Left ventricle myocardium inferior (tissue), 1 donor: ENCODE measurements at regions not wholly inside any gene's neighbourhood (a gene's known extent, or its start where the extent isn't known, plus 50 kb on each side); places are given as distances from the start of the nearest gene placed in this dataset.
A peak's percentile ranks its signal among the peaks of the same experiment; 100 is the strongest.
"Not testable (repeated sequence)": the region's sequence is repeated elsewhere in the genome, so short reads cannot be mapped to it uniquely, and the experiment has no call there.

Source experiments
- DNase-seq: peaks from one replicate; pipeline ENCODE4 v3.0.0-alpha.2; 2020
- H3K27ac ChIP-seq: fragments of 200-600 bp; replicated peaks from 2 replicates; pipeline ENCODE4 v1.8.0; 2021
- H3K27me3 ChIP-seq: fragments of 200-600 bp; 2 replicates; pipeline ENCODE4 v1.8.0; 2021; ENCODE audit warnings: low read depth
- H3K36me3 ChIP-seq: fragments of 200-600 bp; 2 replicates; pipeline ENCODE4 v1.8.0; 2021
- H3K4me1 ChIP-seq: fragments of 200-600 bp; 2 replicates; pipeline ENCODE4 v1.8.0; 2021
- H3K4me3 ChIP-seq: fragments of 200-600 bp; 2 replicates; pipeline ENCODE4 v1.8.0; 2021; ENCODE audit warnings: mild to moderate bottlenecking, moderate library complexity
- H3K9me3 ChIP-seq: fragments of 200-600 bp; replicated peaks from 2 replicates; pipeline ENCODE4 v1.8.0; 2021
- intact Hi-C: fragments of 100-400 bp; cut with micrococcal nuclease; formaldehyde crosslinking; loops from one replicate; pipeline ENCODE4 v1.11.0; 2022
- TF ChIP-seq, protein P1 (sequence below): fragments of 200-600 bp; IDR thresholded peaks from 2 replicates; pipeline ENCODE4 v1.8.0; 2021; ENCODE audit warnings: antibody characterized with exemption, mild to moderate bottlenecking, borderline replicate concordance
- donor health status: DM: no; HTN: yes; CAD: no; lungs with severe emphysema.

DNA sequence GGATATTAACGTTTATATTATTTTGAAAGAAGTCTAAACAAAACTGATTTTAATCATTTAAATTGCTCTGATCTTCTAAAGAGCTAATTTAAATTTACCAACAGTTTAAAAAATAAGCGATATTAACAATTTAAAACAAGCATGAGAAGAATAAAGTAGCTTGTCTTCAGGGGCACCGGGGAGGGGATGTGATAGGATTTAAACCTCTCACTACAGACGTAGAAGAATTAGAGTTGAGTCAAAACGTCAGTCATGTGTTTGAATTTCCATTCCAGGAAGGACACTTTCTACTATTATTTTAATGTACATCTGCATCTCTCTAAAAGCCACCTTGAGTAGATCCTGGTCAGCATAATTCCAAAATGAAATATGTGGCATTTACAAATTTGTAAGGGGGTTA, 58.2 kb upstream of the TPTE start:
- TF ChIP-seq, protein P1, sequence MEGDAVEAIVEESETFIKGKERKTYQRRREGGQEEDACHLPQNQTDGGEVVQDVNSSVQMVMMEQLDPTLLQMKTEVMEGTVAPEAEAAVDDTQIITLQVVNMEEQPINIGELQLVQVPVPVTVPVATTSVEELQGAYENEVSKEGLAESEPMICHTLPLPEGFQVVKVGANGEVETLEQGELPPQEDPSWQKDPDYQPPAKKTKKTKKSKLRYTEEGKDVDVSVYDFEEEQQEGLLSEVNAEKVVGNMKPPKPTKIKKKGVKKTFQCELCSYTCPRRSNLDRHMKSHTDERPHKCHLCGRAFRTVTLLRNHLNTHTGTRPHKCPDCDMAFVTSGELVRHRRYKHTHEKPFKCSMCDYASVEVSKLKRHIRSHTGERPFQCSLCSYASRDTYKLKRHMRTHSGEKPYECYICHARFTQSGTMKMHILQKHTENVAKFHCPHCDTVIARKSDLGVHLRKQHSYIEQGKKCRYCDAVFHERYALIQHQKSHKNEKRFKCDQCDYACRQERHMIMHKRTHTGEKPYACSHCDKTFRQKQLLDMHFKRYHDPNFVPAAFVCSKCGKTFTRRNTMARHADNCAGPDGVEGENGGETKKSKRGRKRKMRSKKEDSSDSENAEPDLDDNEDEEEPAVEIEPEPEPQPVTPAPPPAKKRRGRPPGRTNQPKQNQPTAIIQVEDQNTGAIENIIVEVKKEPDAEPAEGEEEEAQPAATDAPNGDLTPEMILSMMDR, result no peak
- no peak overlapping the region for H3K27ac ChIP-seq
- no peak for DNase-seq
- no peaks in the 10 kb centered on the region for H3K4me1 ChIP-seq
- H3K4me3 ChIP-seq, result no peak overlapping the region
- intact Hi-C loops, result no loop called here
- H3K36me3 ChIP-seq, result no peaks in the 10 kb centered on the region
- H3K9me3 ChIP-seq, result peaks cover 19% of the 10 kb centered on the region
- H3K27me3 ChIP-seq, result no peaks in the 10 kb centered on the region

DNA sequence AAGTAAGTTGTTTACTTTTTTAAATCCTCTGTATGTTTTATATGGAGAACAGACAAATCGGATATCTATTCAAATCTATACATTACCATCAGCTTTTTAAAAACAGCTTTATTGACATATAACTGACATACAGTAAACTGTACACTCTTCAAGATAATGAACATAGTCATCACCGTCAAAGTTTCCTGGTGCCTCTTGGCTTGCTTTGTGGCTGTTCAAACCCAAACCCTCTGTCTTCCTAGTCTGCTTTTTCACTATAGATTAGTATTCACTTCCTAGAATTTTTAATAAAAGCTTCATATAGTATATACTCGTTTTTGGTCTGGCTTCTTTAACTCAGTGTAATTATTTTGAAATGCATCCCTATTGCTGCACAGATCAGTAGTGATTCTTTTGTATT, 56.4 kb upstream of the TPTE start:
- no peak for DNase-seq
- H3K27me3 ChIP-seq, result no peaks in the 10 kb centered on the region
- no peaks in the 10 kb centered on the region for H3K4me1 ChIP-seq
- peaks cover 21% of the 10 kb centered on the region for H3K9me3 ChIP-seq
- intact Hi-C loops, result no loop called here
- no peaks in the 10 kb centered on the region for H3K36me3 ChIP-seq
- TF ChIP-seq, protein P1, result no peak
- H3K27ac ChIP-seq, result no peak overlapping the region
- H3K4me3 ChIP-seq, result no peak overlapping the region

DNA sequence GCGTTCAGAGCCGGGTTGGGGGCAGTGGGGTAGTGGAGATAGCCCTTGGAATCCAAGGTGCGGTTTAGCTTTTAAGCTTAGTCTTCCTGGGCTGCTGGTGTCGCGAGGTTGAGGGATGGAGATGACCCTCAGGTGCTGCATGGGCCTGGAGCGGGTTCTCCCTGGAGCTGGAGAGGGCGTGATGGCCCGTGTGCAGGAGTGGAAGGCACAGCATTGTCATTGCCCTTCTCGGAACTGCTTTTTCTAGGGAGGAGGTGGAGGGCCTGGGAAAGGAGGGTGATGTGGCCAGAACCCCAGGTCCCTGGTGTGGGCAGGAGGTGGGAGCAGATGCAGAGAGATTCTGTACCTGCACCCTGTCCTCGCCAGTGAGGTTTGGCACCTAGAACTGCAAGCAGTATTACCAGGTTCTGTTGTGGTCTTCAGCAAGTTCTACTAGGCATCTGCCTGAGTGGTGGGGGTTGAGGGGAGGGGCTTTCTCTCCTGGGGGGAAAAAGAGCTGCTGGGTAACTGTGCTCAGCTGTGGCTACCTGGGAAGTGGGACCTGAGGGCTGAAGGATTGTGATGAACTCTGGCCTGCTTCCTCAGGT, 55.8 kb upstream of the TPTE start:
- H3K4me1 ChIP-seq, H3K36me3 ChIP-seq, intact Hi-C loops, H3K4me3 ChIP-seq, H3K27me3 ChIP-seq, H3K27ac ChIP-seq: not testable (repeated sequence)
- peak; percentile 23 for DNase-seq
- H3K9me3 ChIP-seq, result peaks cover 21% of the 10 kb centered on the region

- DNase-seq, result no peak
- TF ChIP-seq, protein P1, result no peak
- Histone ChIP-seq H3K9me3 (peaks cover 21% of the 10 kb centered on the region), H3K4me1 (no peaks in the 10 kb centered on the region), H3K27ac (no peak overlapping the region), H3K36me3 (no peaks in the 10 kb centered on the region), H3K4me3 (no peak overlapping the region), H3K27me3 (no peaks in the 10 kb centered on the region)
- intact Hi-C loops, result no loop called here
Measured at GRCh38 chr21:10466200-10466599, 55.2 kb upstream of the TPTE start.
